H1 (cell line): ENCODE measurements at regions not wholly inside any gene's neighbourhood (a gene's known extent, or its start where the extent isn't known, plus 50 kb on each side); places are given as distances from the start of the nearest gene placed in this dataset.

Experiments
- CHD7 ChIP-seq: fragments of 300-600 bp; sonication (generic); IDR thresholded peaks from 2 replicates; pipeline ENCODE4 v1.7.1; 2012; ENCODE audit warnings: low read length, moderate library complexity, mild to moderate bottlenecking, inconsistent platforms; ENCODE audit not compliant: insufficient replicate concordance
- TEAD4 ChIP-seq: IDR thresholded peaks from 2 replicates; pipeline ENCODE4 v1.6.1; 2012; ENCODE audit warnings: low read depth, low read length, inconsistent platforms, mixed read lengths

- TF ChIP-seq CHD7, result no peak
- TF ChIP-seq TEAD4, result no peak
Measured at GRCh38 chrY:7818924-7819323, 907.4 kb upstream of the AMELY start (continued).
